HG03439 (cell line): ENCODE measurements at regions not wholly inside any gene's neighbourhood (a gene's known extent, or its start where the extent isn't known, plus 50 kb on each side); places are given as distances from the start of the nearest gene placed in this dataset.

ENCODE experiments used
- ATAC-seq: cut with Tn5 transposase; IDR thresholded peaks from one replicate; pipeline ENCODE4 v1.9.1; 2021; ENCODE audit warnings: mild to moderate bottlenecking, moderate library complexity; ENCODE audit not compliant: unreplicated experiment

DNA sequence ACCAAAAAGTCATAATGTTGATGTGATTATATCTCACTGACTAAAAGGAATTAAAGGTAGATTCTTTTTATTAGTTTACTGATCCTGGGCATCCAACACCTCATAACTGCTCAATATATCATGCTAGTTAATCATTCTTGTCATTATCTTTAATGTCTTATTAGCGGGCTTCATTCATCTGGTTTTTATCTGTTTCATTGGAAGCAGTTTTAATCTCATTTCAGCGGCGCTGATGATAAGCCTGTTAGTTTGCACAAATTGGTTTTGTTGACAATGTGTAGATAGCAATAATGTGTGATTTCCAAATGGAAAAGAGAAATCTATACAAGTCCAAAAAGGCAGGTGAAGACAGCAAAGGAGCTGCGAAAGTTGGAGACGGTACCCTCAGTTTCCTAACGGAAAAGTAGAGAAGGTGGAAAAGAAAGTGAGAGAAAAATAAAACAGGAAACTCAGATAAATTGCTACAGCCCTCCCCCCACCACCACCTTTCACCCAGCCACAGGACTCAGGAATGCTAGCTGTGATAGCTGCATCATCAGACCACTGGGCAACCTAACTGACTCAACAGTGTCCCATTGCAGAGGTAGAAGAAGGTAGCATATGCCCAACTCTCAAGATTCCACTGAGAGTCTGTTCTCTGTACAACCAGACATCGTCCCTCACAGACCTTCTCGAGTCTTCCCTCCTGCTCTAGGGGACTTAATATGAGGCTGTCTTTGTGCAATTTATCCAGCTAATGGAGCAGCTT lies 241.7 kb upstream of the CAMK1G start:
- no peak for ATAC-seq

GRCh38 chr1:209342441-209343175 lies 240.9 kb upstream of the CAMK1G start:
- ATAC-seq = no peak

DNA sequence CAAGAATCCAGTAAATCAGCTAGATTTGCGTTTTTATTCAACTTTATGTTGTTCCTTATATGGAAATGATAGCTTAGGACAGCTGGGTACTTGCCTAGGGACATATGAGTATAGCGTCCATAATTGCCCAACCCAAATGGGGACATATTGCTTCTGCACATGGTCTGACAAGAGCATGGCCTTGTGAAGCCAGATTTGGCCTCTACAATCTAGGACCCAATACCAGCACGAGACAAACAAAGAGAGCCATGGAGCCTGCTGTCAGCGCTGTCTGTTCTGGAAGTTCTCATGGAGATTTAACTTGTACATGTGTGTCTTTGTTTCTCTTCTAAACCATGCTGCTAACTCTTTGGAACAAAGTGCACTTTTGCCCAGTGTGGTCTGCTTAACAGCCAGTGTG lies 240.0 kb upstream of the CAMK1G start:
- ATAC-seq = no peak

GRCh38 chr1:209344156-209344555 lies 239.4 kb upstream of the CAMK1G start:
- no peak for ATAC-seq

DNA sequence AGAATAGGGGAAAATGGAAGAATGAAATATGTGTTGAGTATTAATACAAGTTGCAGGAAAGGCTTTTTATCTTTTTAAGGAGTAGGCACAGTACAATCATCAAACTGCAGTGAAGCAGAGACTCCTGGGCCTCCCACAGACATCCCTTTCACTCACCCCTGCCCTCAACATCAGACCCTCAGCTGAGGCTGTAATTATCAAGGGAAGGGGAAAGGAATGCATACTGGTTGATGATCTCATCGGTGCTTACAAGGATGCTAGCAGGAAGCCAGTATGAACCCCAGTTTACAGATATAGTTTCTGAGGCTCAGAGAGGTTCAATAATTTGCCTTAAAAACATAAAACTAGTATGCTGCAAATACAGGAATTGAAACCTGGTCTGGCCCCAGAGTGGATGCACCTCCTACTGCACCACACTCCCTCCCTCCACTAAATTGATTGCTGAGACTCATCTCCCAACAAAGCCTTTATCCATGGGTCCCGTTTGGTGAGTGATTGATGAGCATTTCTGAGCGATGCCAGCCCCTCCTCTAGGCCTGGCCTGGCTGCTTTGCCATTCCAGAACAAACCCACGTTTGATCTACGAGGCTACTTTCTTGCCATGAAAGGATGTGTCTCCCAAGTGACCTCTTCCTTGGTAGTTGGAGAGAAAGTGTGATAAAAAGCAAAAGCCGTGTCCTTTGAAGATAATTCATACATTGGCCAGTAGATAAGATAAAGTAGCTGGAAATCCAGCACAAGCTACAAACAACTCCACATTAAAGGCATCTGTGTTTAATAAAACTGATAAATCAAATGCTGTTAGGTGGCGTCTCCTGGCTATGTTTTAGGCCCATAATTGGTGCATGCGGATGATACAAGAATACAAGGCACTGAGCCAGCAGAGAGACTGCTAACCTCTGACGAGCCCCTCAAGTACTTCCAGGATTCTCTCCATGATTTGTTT lies 233.9 kb upstream of the CAMK1G start:
- ATAC-seq = no peak

DNA sequence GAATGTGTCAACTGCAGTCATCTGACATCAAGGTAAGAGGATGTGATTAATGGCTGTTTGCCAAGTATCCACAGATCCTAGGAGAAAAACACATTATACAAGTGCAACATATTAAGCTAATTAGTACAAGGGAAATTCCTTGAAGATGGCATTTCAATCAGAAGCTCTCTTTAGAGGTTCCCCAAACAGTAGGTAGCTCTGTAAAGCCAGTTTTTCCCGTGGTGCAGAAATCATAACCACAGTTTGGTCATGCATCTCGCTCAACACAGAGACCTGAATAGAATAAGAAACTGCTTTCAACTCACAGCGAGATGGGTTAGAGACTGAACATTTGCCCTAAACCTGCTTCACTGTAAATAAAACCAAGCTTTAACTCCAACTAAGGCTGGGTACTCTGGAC lies 230.5 kb upstream of the CAMK1G start:
- no peak for ATAC-seq

GRCh38 chr1:209354111-209354839 lies 229.2 kb upstream of the CAMK1G start:
- ATAC-seq = peak; percentile 61

DNA sequence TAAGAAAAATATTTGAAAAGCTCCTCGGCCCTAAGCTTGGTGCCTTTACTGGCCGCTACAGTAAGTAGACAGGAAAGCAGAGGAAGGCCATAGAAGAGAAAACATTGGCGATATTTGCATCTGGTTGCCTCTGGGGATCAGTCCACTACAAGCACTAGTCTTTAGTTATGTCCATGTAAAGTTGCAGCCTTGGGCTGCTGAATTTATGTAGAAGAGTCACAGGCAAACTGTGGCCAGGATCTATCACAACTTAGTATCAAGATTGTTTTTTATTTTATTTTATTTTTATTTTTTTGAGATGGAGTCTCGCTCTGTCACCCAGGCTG lies 228.7 kb upstream of the CAMK1G start:
- no peak for ATAC-seq

- ATAC-seq = no peak
Measured at GRCh38 chr1:209355415-209355814, 228.1 kb upstream of the CAMK1G start.

DNA sequence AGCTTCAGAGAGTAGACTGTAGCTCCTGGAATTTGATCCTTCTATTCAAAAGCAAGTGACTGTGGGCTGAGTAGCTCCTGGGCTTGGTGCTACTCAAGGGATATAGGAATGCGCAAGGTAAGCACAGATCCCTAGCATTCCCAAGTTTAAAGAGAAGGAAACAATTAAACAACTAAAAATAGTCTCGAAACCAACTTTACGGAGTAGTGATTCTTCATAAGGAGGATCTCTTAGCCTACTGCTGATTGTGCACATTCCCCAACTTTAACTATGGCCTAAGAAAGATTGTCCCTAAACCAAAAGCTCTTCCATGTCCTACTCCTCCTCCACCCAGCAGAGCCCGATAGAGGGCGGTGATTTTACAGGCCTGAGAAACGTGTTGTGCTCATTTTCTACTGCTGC lies 226.5 kb upstream of the CAMK1G start:
- no peak for ATAC-seq

DNA sequence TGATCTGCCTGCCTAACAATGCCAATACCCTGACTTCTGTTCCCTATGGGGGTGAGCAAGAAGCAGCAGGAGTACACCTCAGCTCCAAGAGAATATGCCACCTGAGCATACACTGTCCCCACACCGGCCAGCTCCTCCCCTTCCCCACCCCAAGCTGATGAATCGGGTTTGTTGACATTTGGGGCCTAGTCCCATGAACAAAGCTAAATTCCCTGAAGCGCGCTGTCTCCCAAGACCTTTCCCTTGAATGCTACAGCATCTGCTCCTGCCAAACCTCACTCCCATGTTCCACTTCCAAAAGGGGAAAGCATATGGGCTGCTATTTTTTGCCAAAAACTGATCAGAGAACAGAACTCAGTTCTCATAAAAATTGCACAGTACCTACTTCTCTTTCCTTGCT lies 220.4 kb upstream of the CAMK1G start:
- ATAC-seq = no peak

GRCh38 chr1:209364716-209365115 lies 218.8 kb upstream of the CAMK1G start:
- no peak for ATAC-seq

DNA sequence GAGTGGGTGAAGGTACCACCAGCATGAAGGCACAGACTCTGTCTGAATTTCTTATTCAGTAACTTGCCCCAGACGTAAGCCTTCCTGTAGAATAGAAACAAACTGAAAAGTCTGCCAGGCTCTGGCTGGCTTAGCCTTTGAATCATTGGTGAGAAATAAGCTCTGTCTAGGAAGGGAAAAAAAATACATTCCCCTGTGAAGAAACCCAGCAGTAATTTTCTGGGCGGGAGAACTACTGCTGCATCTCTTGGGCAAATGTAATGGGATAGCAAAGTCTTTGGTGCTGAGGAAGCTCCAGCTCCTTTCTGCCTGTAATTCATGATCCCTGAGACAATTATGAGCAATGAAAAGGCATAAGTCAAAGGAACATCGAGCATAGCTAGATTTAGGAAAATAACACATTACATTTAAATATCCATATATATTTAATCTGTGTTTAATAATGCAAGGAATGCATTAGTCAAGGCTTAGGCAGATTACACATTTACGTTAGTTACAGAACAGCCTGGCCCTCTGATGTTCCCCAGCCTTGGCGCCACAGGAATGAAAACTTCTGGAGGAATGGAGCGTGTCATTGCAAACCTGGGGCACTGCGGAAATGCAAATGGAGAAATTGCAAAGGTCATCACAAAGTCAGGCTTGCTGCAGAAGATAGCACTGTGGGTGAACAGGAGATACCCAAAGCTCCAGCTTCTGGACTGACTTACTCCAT lies 216.3 kb upstream of the CAMK1G start:
- no peak for ATAC-seq

DNA sequence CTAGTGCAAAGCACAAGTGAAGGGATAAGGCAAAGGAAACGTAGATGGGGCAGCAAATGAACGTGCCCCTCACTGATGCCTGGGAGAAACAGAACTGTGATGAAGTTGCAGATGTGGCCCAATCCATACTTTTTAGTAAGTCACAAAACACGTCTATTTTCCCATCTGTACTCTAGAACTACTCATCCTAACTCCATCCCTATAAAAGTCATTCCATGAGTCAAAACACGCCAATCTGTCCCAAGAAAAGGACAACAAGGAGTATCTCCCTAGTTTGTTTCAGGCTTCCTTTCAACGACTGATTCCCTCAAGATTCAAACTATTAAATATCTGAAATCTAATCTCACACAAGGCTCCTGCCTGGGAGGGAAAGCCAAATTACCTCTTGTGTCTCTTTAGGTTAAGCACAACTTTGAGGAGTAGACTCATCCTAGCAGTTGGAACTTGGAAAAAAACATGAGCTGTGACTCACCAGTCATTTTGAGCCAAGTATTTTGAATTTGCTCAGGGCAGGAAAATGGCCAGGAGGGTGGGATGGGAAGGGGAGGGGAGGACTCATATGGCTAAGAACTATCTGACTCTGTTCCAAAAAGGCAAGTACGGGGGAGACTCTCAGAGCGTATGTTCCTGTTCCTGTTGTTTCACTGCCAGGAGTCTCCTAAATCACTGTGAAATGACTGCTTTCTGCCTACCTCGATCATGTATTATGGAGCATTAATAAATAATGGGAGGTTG lies 214.5 kb upstream of the CAMK1G start:
- ATAC-seq = no peak

DNA sequence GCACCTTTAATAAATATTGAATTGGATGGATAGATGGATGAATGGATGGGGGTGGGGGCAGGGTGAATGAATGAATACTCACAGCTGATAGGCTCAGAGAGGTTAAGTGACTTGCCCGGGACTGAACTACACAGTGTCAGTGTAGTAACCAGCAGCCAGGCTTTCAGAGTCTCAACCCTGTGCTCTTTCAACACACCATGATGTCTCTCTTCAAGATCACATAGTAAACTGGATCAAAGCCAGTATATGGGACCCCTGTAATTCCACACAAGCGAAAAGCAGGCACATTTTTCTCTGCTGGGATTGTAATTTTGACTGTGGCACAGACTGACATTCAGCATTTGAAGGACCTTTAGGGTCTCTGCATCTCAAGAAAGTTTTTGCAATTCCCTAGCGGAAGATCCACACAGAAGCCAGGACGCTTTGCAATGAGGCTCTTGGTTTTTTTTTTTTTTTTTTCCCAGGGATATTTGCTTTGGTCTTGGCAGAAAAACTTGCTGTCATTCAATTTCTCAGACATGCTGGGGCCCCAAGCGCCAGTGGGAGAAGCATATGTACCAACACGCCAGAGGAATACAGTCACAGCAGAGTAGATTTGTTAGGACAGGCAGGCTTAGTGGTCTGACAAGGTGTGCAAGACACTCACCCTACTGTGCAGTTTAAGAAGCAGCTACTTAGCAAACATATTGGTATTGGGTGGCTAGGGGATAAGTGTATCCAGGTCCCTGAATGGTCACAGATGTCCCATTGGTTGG lies 213.1 kb upstream of the CAMK1G start:
- no peak for ATAC-seq

DNA sequence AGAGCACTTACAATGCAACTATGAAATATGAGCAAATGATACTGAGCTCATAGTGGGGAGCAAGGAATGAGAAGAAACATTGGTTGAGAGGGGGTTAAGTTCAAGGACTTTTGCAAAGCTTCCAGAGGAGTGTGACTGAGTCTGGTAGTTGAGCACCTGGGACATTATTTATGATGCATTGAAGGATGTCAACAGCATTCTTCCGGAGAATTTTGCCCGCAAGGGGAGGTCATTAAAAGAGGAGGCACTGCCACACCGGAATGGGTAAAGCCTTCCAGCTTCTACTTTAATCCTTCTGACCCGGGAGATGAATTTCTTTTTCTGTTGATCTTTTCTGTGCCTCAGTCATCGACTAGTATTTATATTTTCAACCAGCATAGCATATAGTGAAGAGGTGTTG lies 208.4 kb upstream of the CAMK1G start:
- ATAC-seq = no peak

GRCh38 chr1:209375671-209376365 lies 207.7 kb upstream of the CAMK1G start:
- ATAC-seq = no peak

DNA sequence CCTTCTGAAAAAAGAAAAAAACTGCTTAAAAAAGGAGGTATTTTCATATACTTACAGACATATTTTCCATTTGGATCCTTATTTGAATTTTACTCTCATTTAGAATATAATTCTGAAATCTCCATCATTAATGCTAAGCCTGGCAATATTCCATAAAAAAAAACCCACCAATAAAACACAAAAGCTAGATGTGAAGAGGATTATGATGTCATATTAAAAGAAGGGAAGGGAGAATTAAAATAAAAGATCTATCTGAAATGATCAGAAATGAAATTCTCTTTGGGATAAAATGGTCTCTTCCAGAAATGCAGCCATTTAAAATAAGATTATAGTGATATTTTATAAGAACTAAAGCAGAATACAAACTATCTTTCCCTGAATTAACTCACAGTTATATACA lies 206.7 kb upstream of the CAMK1G start:
- ATAC-seq = no peak
